Activated CD4-positive, alpha-beta T cell treated with anti-CD3 and anti-CD28 coated beads, Interleukin-2, Interleukin-6, amounts not matched to agents 100 ng/mL and 50 ng/mL, durations not matched to agents 16 hours and 8 hours (primary cell): ENCODE measurements at regions not wholly inside any gene's neighbourhood (a gene's known extent, or its start where the extent isn't known, plus 50 kb on each side); places are given as distances from the start of the nearest gene placed in this dataset.
"Not testable (repeated sequence)": the region's sequence is repeated elsewhere in the genome, so short reads cannot be mapped to it uniquely, and the experiment has no call there.

Experiments used
- DNase-seq: peaks from one replicate; pipeline ENCODE4 v3.0.0-alpha.2; 2020

- not testable (repeated sequence) for DNase-seq
Observed at GRCh38 chr7:49100908-49101740, 176.8 kb downstream of the CDC14C start.

GRCh38 chr7:49102411-49102810 lies 178.1 kb downstream of the CDC14C start:
- DNase-seq, result no peak

DNA sequence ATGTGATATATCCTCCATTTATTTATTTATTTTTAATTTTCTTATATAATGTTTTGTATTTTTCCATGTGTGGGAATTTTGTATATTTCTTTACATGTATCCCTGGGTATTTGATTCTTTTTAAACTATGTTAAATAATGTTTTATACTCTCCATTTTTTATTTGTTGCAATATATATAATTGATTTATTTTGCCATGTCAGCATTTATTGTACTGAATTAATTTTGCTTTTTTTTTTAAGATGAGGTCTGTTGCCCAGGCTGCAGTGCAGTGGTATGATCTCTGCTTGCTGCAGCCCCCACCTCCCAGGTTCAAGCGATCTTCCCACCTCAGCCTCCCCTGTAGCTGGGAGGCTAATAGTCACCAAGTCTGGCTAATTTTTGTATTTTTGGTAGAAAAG lies 187.4 kb downstream of the CDC14C start:
- DNase-seq, result no peak

DNA sequence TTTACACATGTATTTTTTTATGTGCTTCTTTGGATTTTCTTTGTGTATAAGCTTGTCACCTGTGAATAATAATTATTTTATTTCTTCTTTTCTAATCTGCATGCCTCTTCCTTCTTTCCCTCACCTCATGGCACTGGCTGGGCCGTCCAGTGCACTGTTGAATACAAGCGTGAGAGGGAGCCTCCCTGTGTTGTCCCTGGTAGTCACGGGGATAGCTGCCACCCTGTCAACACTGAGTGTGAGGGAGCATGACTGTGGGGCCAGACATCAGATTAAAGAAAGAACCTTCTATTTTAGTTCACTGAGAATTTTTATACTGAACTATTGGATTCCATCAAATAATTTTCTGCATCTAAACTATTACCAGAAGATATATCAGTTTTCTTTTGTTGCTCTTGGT lies 187.9 kb downstream of the CDC14C start:
- DNase-seq, result no peak

DNA sequence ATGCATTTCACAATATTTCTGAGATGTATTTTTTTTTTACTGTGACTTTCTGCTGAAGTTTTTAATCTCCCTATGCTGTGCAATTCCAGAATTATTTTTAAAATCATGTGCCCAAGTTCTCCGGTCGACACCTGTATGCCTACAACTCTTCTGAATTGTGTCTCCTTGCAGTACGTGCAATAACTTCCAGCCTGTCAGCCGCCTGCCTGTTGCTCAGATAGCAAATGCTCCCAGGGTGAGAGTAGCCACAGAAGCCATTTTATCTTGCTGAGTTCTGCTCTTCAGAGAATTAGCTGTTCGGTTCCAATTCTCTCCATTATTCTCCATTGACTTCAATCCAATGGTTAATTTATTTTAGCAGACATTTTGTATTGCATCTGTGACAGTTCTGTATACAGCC lies 188.3 kb downstream of the CDC14C start:
- DNase-seq, result no peak

GRCh38 chr7:49119706-49120105 lies 195.4 kb downstream of the CDC14C start:
- DNase-seq, result no peak

DNA sequence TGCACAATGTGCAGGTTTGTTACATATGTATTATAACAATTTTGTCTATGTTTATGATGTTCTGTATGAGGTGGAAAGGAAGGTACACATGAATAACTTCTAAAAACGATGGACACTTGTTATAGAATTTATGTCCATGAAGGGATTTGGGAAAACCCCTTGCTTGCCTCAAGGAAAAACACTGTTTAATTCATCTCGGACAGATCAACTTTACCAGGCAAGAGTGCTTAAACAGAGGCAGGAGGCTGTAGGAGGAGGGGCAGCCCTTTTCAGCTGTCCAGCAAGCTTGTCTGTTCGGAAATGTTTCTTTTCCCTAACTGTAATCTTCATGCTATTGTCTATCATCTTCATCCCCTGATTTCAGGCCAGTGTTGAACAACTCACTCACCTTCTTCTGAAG lies 200.9 kb downstream of the CDC14C start:
- DNase-seq, result no peak

- DNase-seq, result no peak
Observed at GRCh38 chr7:49127359-49127913, 203.1 kb downstream of the CDC14C start.

DNA sequence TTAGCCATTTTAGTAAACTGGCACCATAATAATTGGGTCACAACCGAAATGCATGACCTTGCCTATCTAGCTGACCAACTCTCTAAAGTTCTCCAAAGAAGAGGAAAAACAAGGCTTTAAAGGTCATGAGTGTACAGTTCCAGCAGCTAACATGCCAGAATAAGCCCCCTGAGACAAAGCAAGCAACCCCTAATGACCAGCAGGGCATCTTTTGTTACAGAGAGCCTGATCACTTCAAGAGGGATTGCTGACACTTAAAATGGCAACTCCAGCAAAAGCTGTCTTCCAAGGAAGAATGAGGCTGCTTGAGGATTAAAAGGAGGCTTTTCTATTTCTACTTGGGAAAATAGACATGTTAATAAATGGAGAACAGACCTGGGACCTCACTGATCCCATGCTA lies 213.6 kb downstream of the CDC14C start:
- DNase-seq, result no peak

GRCh38 chr7:49150486-49150885 lies 226.1 kb downstream of the CDC14C start:
- no peak for DNase-seq

DNA sequence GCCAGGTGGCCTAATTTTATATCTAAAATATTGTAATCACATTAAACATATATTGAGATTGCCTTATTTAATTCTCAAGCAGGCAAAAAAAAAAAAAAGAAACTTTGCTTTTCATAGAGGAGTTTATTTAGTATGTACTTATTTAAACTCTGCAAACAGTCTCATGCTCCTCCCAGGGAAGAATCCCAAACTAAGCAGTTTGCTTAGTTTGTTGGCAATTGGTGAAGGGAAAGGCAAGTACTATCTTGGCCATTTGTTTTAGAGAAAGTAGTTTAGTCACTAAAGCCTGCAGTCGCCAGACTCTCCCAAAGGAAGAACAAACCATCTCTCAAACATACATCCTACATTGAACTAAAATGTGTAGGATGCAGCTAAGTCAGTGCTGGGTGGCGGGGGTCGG lies 226.8 kb downstream of the CDC14C start:
- no peak for DNase-seq

GRCh38 chr7:49158321-49158720 lies 234.0 kb downstream of the CDC14C start:
- no peak for DNase-seq

DNA sequence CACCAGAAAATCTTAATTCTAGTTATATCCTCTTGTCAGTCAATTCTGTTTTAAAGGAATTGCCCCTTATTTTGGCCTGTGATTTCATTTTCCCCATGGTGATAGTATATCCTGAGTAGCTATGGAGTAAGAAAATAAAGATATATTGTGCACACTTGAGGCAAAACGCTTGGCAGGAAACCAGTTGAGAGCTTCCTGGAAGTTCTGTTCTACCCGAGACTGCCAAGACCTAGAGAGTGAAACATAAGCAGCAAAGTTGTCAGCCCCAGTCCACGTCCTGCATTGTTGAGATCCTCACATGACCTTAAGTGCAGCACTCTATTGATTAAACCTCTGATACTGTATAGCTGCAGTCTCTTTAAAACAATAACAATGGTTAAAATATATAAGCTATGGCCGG lies 235.2 kb downstream of the CDC14C start:
- DNase-seq, result no peak

DNA sequence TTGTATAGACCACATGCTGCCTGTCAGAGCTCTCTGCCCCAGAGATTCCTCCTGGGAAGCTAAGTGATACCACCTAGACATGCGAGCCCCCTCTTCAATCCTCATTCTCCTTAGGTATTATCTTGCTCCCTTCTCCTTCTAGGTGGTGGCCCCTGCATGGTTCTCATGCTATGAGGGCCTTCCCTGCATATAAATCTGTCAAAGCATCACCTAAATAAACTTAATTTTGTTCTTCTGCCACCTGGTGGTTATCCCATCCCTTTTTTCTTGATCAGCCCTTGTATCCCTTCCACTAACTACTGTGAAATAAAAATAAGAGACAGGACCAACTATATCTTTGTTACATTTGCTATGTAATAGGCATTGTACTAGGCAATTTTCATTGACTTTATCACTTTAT lies 242.1 kb downstream of the CDC14C start:
- no peak for DNase-seq

DNA sequence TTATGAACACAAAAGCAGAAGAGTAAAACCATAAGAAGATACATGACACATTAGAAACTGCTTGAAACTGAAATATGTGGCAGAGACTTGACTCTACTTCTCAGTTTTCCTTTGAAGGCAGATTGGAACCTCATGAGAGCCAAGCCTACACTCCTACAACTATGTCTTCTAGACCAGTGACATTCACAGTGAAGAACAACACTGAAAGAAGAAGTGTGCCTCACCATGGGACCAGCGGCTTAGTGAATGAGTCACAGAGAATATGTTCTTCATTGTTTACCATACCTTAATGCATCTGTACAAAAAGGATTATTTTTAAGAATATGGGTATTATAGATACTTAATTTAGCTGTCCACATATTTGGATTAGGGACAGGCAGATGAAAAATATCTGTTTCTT lies 248.3 kb downstream of the CDC14C start:
- DNase-seq, result no peak

DNA sequence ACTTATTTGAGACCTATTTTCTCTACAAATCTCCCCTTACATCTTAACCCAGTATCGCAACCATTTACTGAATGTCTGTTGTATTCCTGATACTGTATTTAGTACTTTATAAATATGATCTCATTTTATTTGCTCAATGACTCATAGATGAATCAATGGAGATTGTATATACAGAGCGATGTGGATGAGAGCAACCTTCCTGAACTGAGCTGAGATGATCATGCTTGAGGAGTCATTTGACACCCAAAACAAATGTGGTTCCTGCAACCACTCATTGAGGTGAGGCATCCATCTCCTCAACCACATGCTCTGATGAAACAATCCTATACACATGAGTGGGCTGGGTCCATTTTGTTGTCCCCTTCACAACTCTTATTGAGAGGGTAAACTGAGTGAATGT lies 250.0 kb downstream of the CDC14C start:
- DNase-seq, result no peak

- no peak for DNase-seq
Observed at GRCh38 chr7:49187543-49188268, 263.4 kb downstream of the CDC14C start.

DNA sequence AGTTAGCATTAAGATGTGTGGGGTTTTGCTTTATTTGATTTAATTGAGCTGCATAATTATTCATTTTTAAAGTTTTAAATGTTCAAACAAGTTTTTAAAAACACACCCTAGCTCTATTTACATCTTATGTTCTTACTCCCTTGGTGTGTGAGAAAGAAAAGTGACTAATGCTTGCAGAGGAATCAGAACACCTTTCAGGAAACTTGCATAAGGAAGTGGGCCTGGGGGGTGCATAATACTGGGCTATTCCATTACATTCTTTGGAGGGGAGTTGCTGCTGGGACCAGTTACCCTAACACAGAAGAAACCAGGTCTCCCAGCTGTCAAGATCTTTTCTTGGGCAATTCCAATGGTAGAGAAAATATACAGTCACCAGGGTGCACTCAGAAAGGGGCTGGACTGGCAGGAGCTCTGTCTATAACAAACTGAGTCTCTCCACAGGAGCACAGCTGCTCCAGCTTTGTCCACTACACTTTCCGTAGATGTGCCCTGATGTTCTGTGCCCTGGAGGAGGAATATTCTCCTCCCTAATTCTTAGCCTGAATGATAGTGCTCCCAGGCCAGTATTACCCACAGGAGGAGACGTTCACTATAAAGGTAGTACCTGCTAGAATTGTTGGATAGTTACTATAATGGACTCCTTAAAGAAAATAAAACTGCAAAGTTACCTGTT lies 304.2 kb downstream of the CDC14C start:
- no peak for DNase-seq

DNA sequence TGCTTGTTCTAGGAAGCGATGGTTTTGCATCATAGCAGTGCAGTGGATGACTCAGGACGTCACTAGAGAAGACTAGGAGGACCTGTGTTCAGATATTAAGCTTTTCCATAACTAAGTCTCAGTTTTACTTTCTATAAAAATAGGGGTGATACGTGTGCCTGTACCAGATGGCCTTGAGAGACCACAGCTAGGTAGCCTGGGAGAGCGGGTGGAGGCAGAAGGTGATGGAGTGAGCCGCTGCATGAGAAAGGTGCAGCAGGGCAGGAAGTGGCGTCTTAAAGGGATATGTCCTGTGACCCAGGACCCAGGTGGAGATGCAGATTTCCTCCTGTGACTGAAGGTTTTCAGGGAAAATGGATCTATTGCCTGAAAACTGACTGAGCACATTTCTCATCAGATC lies 304.9 kb downstream of the CDC14C start:
- no peak for DNase-seq

DNA sequence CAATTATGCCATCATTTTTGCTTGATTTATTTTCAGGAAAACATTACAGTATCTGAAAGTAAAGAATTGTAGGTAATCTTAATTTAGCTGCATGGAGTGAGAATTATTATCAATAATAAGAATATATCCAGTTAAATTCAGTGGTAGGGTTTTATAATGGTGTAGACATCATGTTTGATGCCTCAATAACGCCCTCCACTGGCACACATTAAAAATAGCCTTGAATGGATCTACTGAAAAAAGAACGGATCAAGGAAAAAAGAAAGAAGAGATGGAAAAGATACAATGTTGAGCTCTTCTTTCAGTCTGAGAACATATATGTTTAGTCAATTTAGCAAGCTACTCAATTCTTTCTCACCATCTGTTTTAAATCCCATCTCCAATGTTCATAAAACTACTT lies 319.2 kb downstream of the CDC14C start:
- no peak for DNase-seq

DNA sequence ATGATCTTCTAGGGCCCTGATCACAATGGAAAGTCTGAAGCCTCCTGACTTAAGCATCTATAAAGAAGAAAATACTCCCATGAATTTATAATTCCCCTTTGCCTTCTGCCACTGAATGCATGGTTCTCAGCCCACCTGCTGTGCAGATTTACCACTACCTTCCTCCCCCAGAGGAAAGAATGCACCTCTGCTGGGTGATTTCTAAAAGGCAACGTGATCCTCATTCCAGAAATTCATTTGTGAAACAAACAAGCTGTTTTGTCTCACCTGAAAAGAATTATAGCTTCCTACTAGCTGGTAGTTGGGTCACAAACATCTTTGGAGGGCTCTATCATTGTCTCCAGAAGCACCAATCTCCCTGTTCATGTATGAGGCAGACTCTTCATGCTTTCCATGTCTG lies 320.2 kb downstream of the CDC14C start:
- DNase-seq, result no peak

DNA sequence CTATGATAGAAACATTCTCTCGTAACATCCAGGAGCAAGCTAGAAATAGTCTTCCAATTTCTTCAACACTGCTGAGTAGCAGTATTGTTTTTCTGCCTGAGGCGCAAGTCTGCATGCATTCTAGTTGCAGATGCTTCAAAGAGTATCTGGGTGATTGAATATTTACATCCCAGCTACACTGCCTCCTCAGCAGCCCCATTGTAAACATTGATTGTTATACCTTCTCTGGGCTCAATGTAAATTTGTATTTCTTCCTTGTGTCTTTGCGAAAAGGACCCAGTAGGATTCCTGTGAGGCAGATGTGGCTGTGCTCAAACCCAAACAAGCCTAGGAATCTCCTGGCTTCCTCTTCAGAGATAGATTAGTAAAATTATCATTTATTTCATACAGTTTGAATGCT lies 320.7 kb downstream of the CDC14C start:
- DNase-seq, result no peak

GRCh38 chr7:49247759-49248158 lies 323.4 kb downstream of the CDC14C start:
- no peak for DNase-seq

- DNase-seq, result no peak
Observed at GRCh38 chr7:49255054-49255453, 330.7 kb downstream of the CDC14C start.
